ENCODE measurements at regions not wholly inside any gene's neighbourhood (a gene's known extent, or its start where the extent isn't known, plus 50 kb on each side); places are given as distances from the start of the nearest gene placed in this dataset.

GRCh38 chr6:79832723-79833122, 114.6 kb downstream of the ELOVL4 start:
- H2BK5ac ChIP-seq (ENCODE audit: low read length), result no peak overlapping the region
- no peaks in the 10 kb centered on the region for H3K27me3 ChIP-seq (ENCODE audit: control insufficient read depth in 3 of 3, insufficient read depth in 3 of 3, low read depth in 1 of 3, low read length in 3 of 3)

GRCh38 chr6:79824202-79824601, 123.2 kb downstream of the ELOVL4 start:
- Histone ChIP-seq H3K27ac (replicated peaks; ENCODE audit: low read length) (no peak overlapping the region), H2BK12ac (ENCODE audit: low read length) (no peak overlapping the region), H3K4ac (ENCODE audit: low read length) (no peak overlapping the region), H2AK5ac (ENCODE audit: low read depth, low read length) (no peak overlapping the region), H4K8ac (ENCODE audit: low read depth, low read length) (no peak overlapping the region), H3K4me1 (ENCODE audit: control insufficient read depth in 2 of 2, insufficient read depth in 1 of 2, low read depth in 1 of 2, low read length in 2 of 2) (no peaks in the 10 kb centered on the region), H3K9ac (ENCODE audit: low read depth, low read length, poor library complexity) (no peak overlapping the region), H3K9me3 (replicated peaks in 1 of 2; ENCODE audit: control insufficient read depth in 2 of 2, insufficient read depth in 1 of 2, low read depth in 1 of 2, low read length in 2 of 2) (no peaks in the 10 kb centered on the region), H3K79me1 (ENCODE audit: low read depth, low read length) (no peaks in the 10 kb centered on the region), H2BK120ac (ENCODE audit: low read depth, low read length) (no peak overlapping the region), H3K23ac (ENCODE audit: low read depth, low read length, poor library complexity) (no peak overlapping the region), H3K27me3 (ENCODE audit: control insufficient read depth in 3 of 3, insufficient read depth in 3 of 3, low read depth in 1 of 3, low read length in 3 of 3) (peaks cover 0 to under 1% (median 0%) of the 10 kb centered on the region in 3 experiments), H2BK5ac (ENCODE audit: low read length) (no peak overlapping the region), H3K36me3 (replicated peaks in 1 of 2; ENCODE audit: control insufficient read depth in 2 of 2, insufficient read depth in 2 of 2, low read length in 2 of 2) (no peaks in the 10 kb centered on the region), H3K4me2 (ENCODE audit: insufficient read depth, low read length, poor library complexity, severe bottlenecking) (no peak overlapping the region), H3K14ac (ENCODE audit: low read length) (no peak overlapping the region), H4K91ac (ENCODE audit: low read depth, low read length, poor library complexity) (no peak overlapping the region), H2AFZ (ENCODE audit: low read length) (no peak overlapping the region), H3K4me3 (ENCODE audit: low read length in 2 of 2) (no peak overlapping the region), H3K18ac (ENCODE audit: low read length) (no peak overlapping the region), H2BK15ac (ENCODE audit: low read length) (no peak overlapping the region)
- WGBS, 2 donors (ENCODE audit: extremely low coverage in 2 of 2, insufficient read length in 2 of 2, insufficient replicate concordance in 1 of 2), result no CpG with 5 or more reads among the region's 2 CpGs
- DNase-seq (ENCODE audit: low spot score), result no peak

More at GRCh38 chr6:79832723-79833122, 114.6 kb downstream of the ELOVL4 start:
- H3K9ac ChIP-seq (ENCODE audit: low read depth, low read length, poor library complexity), result no peak overlapping the region
- WGBS, 2 donors (ENCODE audit: extremely low coverage in 2 of 2, insufficient read length in 2 of 2, insufficient replicate concordance in 1 of 2), result no CpG with 5 or more reads among the region's 2 CpGs
- no peaks in the 10 kb centered on the region for H3K9me3 ChIP-seq (replicated peaks in 1 of 2; ENCODE audit: control insufficient read depth in 2 of 2, insufficient read depth in 1 of 2, low read depth in 1 of 2, low read length in 2 of 2)
- no peak overlapping the region for H3K4me2 ChIP-seq (ENCODE audit: insufficient read depth, low read length, poor library complexity, severe bottlenecking)
- no peaks in the 10 kb centered on the region for H3K79me1 ChIP-seq (ENCODE audit: low read depth, low read length)
- H3K4me3 ChIP-seq (ENCODE audit: low read length in 2 of 2), result no peak overlapping the region
- H2AK5ac ChIP-seq (ENCODE audit: low read depth, low read length), result no peak overlapping the region
- H4K8ac ChIP-seq (ENCODE audit: low read depth, low read length), result no peak overlapping the region
- no peaks in the 10 kb centered on the region for H3K36me3 ChIP-seq (replicated peaks in 1 of 2; ENCODE audit: control insufficient read depth in 2 of 2, insufficient read depth in 2 of 2, low read length in 2 of 2)
- no peaks in the 10 kb centered on the region for H3K4me1 ChIP-seq (ENCODE audit: control insufficient read depth in 2 of 2, insufficient read depth in 1 of 2, low read depth in 1 of 2, low read length in 2 of 2)
- no peak overlapping the region for H2AFZ ChIP-seq (ENCODE audit: low read length)
- no peak overlapping the region for H3K27ac ChIP-seq (replicated peaks; ENCODE audit: low read length)
- no peak overlapping the region for H2BK15ac ChIP-seq (ENCODE audit: low read length)
- H3K18ac ChIP-seq (ENCODE audit: low read length), result no peak overlapping the region
- DNase-seq (ENCODE audit: low spot score), result no peak
- H3K14ac ChIP-seq (ENCODE audit: low read length), result no peak overlapping the region
- H2BK120ac ChIP-seq (ENCODE audit: low read depth, low read length), result no peak overlapping the region
- H3K23ac ChIP-seq (ENCODE audit: low read depth, low read length, poor library complexity), result no peak overlapping the region
- H2BK12ac ChIP-seq (ENCODE audit: low read length), result no peak overlapping the region
- H4K91ac ChIP-seq (ENCODE audit: low read depth, low read length, poor library complexity), result no peak overlapping the region
- no peak overlapping the region for H3K4ac ChIP-seq (ENCODE audit: low read length)

GRCh38 chr6:79821859-79822258, 125.5 kb downstream of the ELOVL4 start:
- no peak for DNase-seq (ENCODE audit: low spot score)
- H3K4me2 ChIP-seq (ENCODE audit: insufficient read depth, low read length, poor library complexity, severe bottlenecking), result no peak overlapping the region
- no peak overlapping the region for H2BK120ac ChIP-seq (ENCODE audit: low read depth, low read length)
- no peak overlapping the region for H4K91ac ChIP-seq (ENCODE audit: low read depth, low read length, poor library complexity)
- H3K27ac ChIP-seq (replicated peaks; ENCODE audit: low read length), result no peak overlapping the region
- H2BK15ac ChIP-seq (ENCODE audit: low read length), result no peak overlapping the region
- H2AK5ac ChIP-seq (ENCODE audit: low read depth, low read length), result no peak overlapping the region
- peaks cover 0 to 2% of the 10 kb centered on the region in 2 donors for H3K9me3 ChIP-seq (replicated peaks in 1 of 2; ENCODE audit: control insufficient read depth in 2 of 2, insufficient read depth in 1 of 2, low read depth in 1 of 2, low read length in 2 of 2)
- H3K23ac ChIP-seq (ENCODE audit: low read depth, low read length, poor library complexity), result no peak overlapping the region
- no CpG with 5 or more reads among the region's 3 CpGs for WGBS, 2 donors (ENCODE audit: extremely low coverage in 2 of 2, insufficient read length in 2 of 2, insufficient replicate concordance in 1 of 2)
- H2BK5ac ChIP-seq (ENCODE audit: low read length), result no peak overlapping the region
- H3K79me1 ChIP-seq (ENCODE audit: low read depth, low read length), result no peaks in the 10 kb centered on the region
- no peak overlapping the region for H4K8ac ChIP-seq (ENCODE audit: low read depth, low read length)
- H2BK12ac ChIP-seq (ENCODE audit: low read length), result no peak overlapping the region
- no peak overlapping the region for H3K14ac ChIP-seq (ENCODE audit: low read length)
- H3K18ac ChIP-seq (ENCODE audit: low read length), result no peak overlapping the region
- no peak overlapping the region for H2AFZ ChIP-seq (ENCODE audit: low read length)
- H3K4me1 ChIP-seq (ENCODE audit: control insufficient read depth in 2 of 2, insufficient read depth in 1 of 2, low read depth in 1 of 2, low read length in 2 of 2), result no peaks in the 10 kb centered on the region
- no peak overlapping the region for H3K4ac ChIP-seq (ENCODE audit: low read length)
- H3K9ac ChIP-seq (ENCODE audit: low read depth, low read length, poor library complexity), result no peak overlapping the region
- no peak overlapping the region for H3K4me3 ChIP-seq (ENCODE audit: low read length in 2 of 2)
- peaks cover 0 to 3% (median 0%) of the 10 kb centered on the region in 3 experiments for H3K27me3 ChIP-seq (ENCODE audit: control insufficient read depth in 3 of 3, insufficient read depth in 3 of 3, low read depth in 1 of 3, low read length in 3 of 3)
- no peaks in the 10 kb centered on the region for H3K36me3 ChIP-seq (replicated peaks in 1 of 2; ENCODE audit: control insufficient read depth in 2 of 2, insufficient read depth in 2 of 2, low read length in 2 of 2)

- H2AK5ac ChIP-seq (ENCODE audit: low read depth, low read length), result no peak overlapping the region
- H2BK12ac ChIP-seq (ENCODE audit: low read length), result no peak overlapping the region
- WGBS, 2 donors (ENCODE audit: extremely low coverage in 2 of 2, insufficient read length in 2 of 2, insufficient replicate concordance in 1 of 2), result no CpG with 5 or more reads among the region's 3 CpGs
- no peak overlapping the region for H3K9ac ChIP-seq (ENCODE audit: low read depth, low read length, poor library complexity)
- peaks cover 0 to 3% (median 0%) of the 10 kb centered on the region in 3 experiments for H3K27me3 ChIP-seq (ENCODE audit: control insufficient read depth in 3 of 3, insufficient read depth in 3 of 3, low read depth in 1 of 3, low read length in 3 of 3)
- H4K8ac ChIP-seq (ENCODE audit: low read depth, low read length), result no peak overlapping the region
- no peak overlapping the region for H3K14ac ChIP-seq (ENCODE audit: low read length)
- H3K79me1 ChIP-seq (ENCODE audit: low read depth, low read length), result no peaks in the 10 kb centered on the region
- H3K4me1 ChIP-seq (ENCODE audit: control insufficient read depth in 2 of 2, insufficient read depth in 1 of 2, low read depth in 1 of 2, low read length in 2 of 2), result no peaks in the 10 kb centered on the region
- peaks cover 0 to 2% of the 10 kb centered on the region in 2 donors for H3K9me3 ChIP-seq (replicated peaks in 1 of 2; ENCODE audit: control insufficient read depth in 2 of 2, insufficient read depth in 1 of 2, low read depth in 1 of 2, low read length in 2 of 2)
- no peak overlapping the region for H3K4ac ChIP-seq (ENCODE audit: low read length)
- no peak overlapping the region for H2BK15ac ChIP-seq (ENCODE audit: low read length)
- no peak overlapping the region for H3K27ac ChIP-seq (replicated peaks; ENCODE audit: low read length)
- no peak overlapping the region for H3K4me2 ChIP-seq (ENCODE audit: insufficient read depth, low read length, poor library complexity, severe bottlenecking)
- H3K4me3 ChIP-seq (ENCODE audit: low read length in 2 of 2), result no peak overlapping the region
- no peak overlapping the region for H2AFZ ChIP-seq (ENCODE audit: low read length)
- H3K23ac ChIP-seq (ENCODE audit: low read depth, low read length, poor library complexity), result no peak overlapping the region
- H3K36me3 ChIP-seq (replicated peaks in 1 of 2; ENCODE audit: control insufficient read depth in 2 of 2, insufficient read depth in 2 of 2, low read length in 2 of 2), result no peaks in the 10 kb centered on the region
- no peak overlapping the region for H3K18ac ChIP-seq (ENCODE audit: low read length)
- no peak for DNase-seq (ENCODE audit: low spot score)
- no peak overlapping the region for H4K91ac ChIP-seq (ENCODE audit: low read depth, low read length, poor library complexity)
- no peak overlapping the region for H2BK5ac ChIP-seq (ENCODE audit: low read length)
- H2BK120ac ChIP-seq (ENCODE audit: low read depth, low read length), result no peak overlapping the region
These were observed 128.9 kb downstream of the ELOVL4 start for GRCh38 chr6:79818471-79818870.
